Thyroid gland (tissue), 4 donors: ENCODE measurements at regions not wholly inside any gene's neighbourhood (a gene's known extent, or its start where the extent isn't known, plus 50 kb on each side); places are given as distances from the start of the nearest gene placed in this dataset.
"Not testable (repeated sequence)": the region's sequence is repeated elsewhere in the genome, so short reads cannot be mapped to it uniquely, and the experiment has no call there.

Experiments used
- CTCF ChIP-seq, 6 experiments: fragments of 200-600 bp in 3 of 6; fragments of 450-650 bp in 3 of 6; sonication (generic) in 3 of 6; IDR thresholded peaks; one replicate each; pipeline ENCODE4 v1.5.1; 2016 to 2019; ENCODE audit warnings: antibody characterized with exemption in 6 of 6, mild to moderate bottlenecking in 2 of 6, inconsistent platforms in 1 of 6, moderate library complexity in 1 of 6
- POLR2A ChIP-seq, 2 donors: fragments of 450-650 bp; IDR thresholded peaks; one replicate each; pipeline ENCODE4 v1.6.1; 2017; ENCODE audit warnings: antibody characterized with exemption in 2 of 2, mild to moderate bottlenecking in 2 of 2, moderate library complexity in 1 of 2

- TF ChIP-seq CTCF, POLR2A (IDR thresholded peaks at IDR 0.05): not testable (repeated sequence)
Measured at GRCh38 chr17:31793634-31794033, 65.4 kb downstream of the COPRS start.
